AG09319 (cell line): ENCODE measurements at regions not wholly inside any gene's neighbourhood (a gene's known extent, or its start where the extent isn't known, plus 50 kb on each side); places are given as distances from the start of the nearest gene placed in this dataset.
"Not testable (repeated sequence)": the region's sequence is repeated elsewhere in the genome, so short reads cannot be mapped to it uniquely, and the experiment has no call there.

Source experiments
- DNase-seq: peaks from one replicate; pipeline ENCODE4 v3.0.0-alpha.2; 2010; ENCODE audit warnings: low read depth; ENCODE audit errors: extremely low read depth
- TF ChIP-seq, protein P1 (sequence below): IDR thresholded peaks from 2 replicates; pipeline ENCODE4 v1.5.1; 2011; ENCODE audit warnings: low read depth, mild to moderate bottlenecking, inconsistent platforms, low read length, moderate library complexity

DNA sequence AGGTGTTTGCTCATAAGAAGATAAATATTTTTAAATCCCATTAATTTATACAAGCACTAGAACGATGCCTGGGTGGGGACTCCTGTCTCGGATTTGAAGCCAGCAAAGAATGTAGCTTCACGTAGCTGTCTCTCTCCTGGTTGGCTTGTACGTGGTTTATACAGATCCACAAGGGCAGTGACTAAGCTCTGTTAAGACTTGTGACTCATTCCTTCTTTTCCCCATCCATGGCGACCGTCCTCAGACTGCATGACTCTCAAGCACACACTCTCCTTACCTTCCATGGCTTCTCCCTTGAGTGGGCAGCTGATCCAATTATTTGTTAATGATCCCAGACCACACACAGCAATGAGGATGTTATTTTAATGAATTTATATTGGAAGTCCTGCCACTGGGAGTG is 679.7 kb upstream of the SOX9 start:
- TF ChIP-seq, protein P1, sequence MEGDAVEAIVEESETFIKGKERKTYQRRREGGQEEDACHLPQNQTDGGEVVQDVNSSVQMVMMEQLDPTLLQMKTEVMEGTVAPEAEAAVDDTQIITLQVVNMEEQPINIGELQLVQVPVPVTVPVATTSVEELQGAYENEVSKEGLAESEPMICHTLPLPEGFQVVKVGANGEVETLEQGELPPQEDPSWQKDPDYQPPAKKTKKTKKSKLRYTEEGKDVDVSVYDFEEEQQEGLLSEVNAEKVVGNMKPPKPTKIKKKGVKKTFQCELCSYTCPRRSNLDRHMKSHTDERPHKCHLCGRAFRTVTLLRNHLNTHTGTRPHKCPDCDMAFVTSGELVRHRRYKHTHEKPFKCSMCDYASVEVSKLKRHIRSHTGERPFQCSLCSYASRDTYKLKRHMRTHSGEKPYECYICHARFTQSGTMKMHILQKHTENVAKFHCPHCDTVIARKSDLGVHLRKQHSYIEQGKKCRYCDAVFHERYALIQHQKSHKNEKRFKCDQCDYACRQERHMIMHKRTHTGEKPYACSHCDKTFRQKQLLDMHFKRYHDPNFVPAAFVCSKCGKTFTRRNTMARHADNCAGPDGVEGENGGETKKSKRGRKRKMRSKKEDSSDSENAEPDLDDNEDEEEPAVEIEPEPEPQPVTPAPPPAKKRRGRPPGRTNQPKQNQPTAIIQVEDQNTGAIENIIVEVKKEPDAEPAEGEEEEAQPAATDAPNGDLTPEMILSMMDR, result no peak

DNA sequence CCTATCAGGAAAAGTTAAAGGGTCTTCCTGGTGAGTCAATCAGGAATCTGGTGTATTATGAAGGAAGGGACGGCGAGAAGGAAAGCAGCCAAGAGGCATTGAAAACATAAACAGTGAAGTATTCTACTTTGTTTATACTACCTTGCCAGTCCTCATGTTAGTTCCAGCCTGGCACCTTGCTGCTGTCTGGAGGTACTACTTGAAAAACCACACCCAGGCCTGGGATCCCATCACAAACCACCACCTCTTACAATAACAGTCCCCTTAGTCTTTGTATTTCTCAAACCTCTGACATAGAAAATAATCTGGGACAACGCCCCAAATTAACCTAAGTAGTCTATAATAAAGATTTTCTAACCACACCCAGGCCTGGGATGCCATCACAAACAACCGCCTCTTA is 676.7 kb upstream of the SOX9 start:
- TF ChIP-seq, protein P1, result no peak
- no peak for DNase-seq

More for the DNA sequence above, 679.7 kb upstream of the SOX9 start:
- no peak for DNase-seq

DNA sequence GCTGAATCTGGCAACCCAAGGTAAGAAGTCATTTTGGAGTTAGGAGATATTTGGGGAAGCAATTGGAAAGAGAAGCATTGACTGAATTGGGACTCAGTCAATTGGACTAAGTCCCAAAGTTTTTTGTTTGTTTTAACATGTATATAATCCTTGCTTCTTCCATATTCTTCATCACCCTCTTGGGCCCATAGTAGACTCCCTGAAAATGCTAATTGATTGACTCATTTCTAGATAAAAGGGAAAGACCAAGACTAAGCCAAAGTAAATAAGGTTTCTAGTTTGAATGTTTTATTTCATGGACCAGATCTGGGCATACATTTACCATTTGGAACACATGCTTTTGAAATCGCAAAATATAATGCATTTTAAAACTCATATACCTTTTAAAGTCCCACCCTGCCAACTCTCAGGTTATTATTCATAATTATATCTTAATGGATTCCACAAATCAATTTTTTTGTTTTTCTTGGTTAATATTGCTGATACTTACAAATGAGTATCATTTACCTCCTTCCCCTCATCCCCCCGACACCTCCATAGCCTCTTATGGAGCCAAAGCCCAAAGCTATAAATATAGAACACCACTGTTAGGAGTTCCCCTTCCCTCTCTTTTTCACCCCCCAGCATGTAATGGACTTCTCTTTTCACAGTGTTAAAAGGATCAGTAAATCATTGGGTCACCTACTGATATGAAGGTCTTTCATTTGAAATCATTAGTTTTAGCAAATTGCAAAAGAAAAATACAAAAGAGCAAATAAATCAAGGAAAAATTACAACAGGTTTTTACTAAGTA is 674.0 kb upstream of the SOX9 start:
- TF ChIP-seq, protein P1, result no peak
- no peak for DNase-seq

- no peak for DNase-seq
- TF ChIP-seq, protein P1, result no peak
These were observed 673.2 kb upstream of the SOX9 start for GRCh38 chr17:71447644-71448043.

- DNase-seq, result not testable (repeated sequence)
These were observed 670.2 kb upstream of the SOX9 start for GRCh38 chr17:71450657-71451056.

- DNase-seq, result no peak
- TF ChIP-seq, protein P1, result no peak
These were observed 666.9 kb upstream of the SOX9 start for GRCh38 chr17:71453876-71454422.

- TF ChIP-seq, protein P1, result no peak
- no peak for DNase-seq
These were observed 665.6 kb upstream of the SOX9 start for GRCh38 chr17:71455219-71455618.
